A673 (cell line): ENCODE measurements at regions not wholly inside any gene's neighbourhood (a gene's known extent, or its start where the extent isn't known, plus 50 kb on each side); places are given as distances from the start of the nearest gene placed in this dataset.

Experiments used
- BruUV-seq: library from RNA; stranded (reverse); fragments of 400-500 nt; replicated peaks from 2 replicates; lab custom pipeline; 2021; lab: Mats Ljungman, UMichigan
- CTCF ChIA-PET: fragments of 300-600 bp; sonication (Branson Sonifier 250); formaldehyde crosslinking; loops from one replicate; lab custom pipeline; 2022; ENCODE audit warnings: antibody characterized with exemption; lab: Charles Lee
- POLR2A ChIA-PET: fragments of 300-600 bp; sonication (Branson Sonifier 250); formaldehyde crosslinking; loops from one replicate; lab custom pipeline; 2022; ENCODE audit warnings: antibody characterized with exemption; ENCODE audit not compliant: low non-redundant PET; lab: Charles Lee
- DNase-seq: peaks from one replicate; pipeline ENCODE4 v3.0.0-alpha.2; 2015; ENCODE audit warnings: low spot score
- H3K27ac ChIP-seq: fragments of 200-600 bp; sonication (generic); 2 replicates; pipeline ENCODE4 v1.5.1; 2016; ENCODE audit warnings: mixed run types, low read depth, mild to moderate bottlenecking, mixed read lengths, antibody characterized with exemption, low read length; ENCODE audit not compliant: poor library complexity, severe bottlenecking
- H3K27me3 ChIP-seq: fragments of 200-600 bp; sonication (generic); replicated peaks from 2 replicates; pipeline ENCODE4 v1.6.1; 2017; ENCODE audit warnings: mixed run types, low read depth, mild to moderate bottlenecking, mixed read lengths, antibody characterized with exemption, low read length; ENCODE audit not compliant: insufficient read depth, poor library complexity
- H3K36me3 ChIP-seq: fragments of 200-600 bp; sonication (generic); 2 replicates; pipeline ENCODE4 v1.6.1; 2016; ENCODE audit warnings: mixed run types, mild to moderate bottlenecking, mixed read lengths, antibody characterized with exemption, low read length; ENCODE audit not compliant: insufficient read depth, poor library complexity, severe bottlenecking
- H3K4me1 ChIP-seq: fragments of 200-600 bp; sonication (generic); 2 replicates; pipeline ENCODE4 v1.6.1; 2017; ENCODE audit warnings: mixed run types, mild to moderate bottlenecking, mixed read lengths, antibody characterized with exemption, low read length; ENCODE audit not compliant: insufficient read depth, poor library complexity, severe bottlenecking
- H3K4me3 ChIP-seq: fragments of 200-600 bp; sonication (generic); 2 replicates; pipeline ENCODE4 v1.5.1; 2016; ENCODE audit warnings: low read depth, mixed run types, mild to moderate bottlenecking, mixed read lengths, low read length; ENCODE audit not compliant: poor library complexity, severe bottlenecking
- H3K9me3 ChIP-seq: fragments of 200-600 bp; sonication (generic); 2 replicates; pipeline ENCODE4 v1.6.1; 2016; ENCODE audit warnings: mixed run types, low read depth, mild to moderate bottlenecking, mixed read lengths, antibody characterized with exemption, low read length; ENCODE audit not compliant: poor library complexity, severe bottlenecking
- EZH2 ChIP-seq: fragments of 200-600 bp; sonication (generic); IDR thresholded peaks from 2 replicates; pipeline ENCODE4 v1.6.1; 2017; ENCODE audit warnings: borderline replicate concordance, low read depth, mild to moderate bottlenecking, mixed read lengths, antibody characterized with exemption, low read length; ENCODE audit not compliant: poor library complexity, severe bottlenecking
- intact Hi-C: fragments of 100-400 bp; cut with micrococcal nuclease; formaldehyde crosslinking; loops from one replicate; pipeline ENCODE4 v1.10.0; 2022; ENCODE audit not compliant: unreplicated experiment
- TF ChIP-seq, protein P1 (sequence below): fragments of 300-800, 200-600 bp; sonication (generic); conservative IDR thresholded peaks from 2 replicates; pipeline ENCODE4 v1.5.1; 2017; ENCODE audit warnings: low read depth, mild to moderate bottlenecking, antibody characterized with exemption, low read length, moderate library complexity, mixed read lengths

DNA sequence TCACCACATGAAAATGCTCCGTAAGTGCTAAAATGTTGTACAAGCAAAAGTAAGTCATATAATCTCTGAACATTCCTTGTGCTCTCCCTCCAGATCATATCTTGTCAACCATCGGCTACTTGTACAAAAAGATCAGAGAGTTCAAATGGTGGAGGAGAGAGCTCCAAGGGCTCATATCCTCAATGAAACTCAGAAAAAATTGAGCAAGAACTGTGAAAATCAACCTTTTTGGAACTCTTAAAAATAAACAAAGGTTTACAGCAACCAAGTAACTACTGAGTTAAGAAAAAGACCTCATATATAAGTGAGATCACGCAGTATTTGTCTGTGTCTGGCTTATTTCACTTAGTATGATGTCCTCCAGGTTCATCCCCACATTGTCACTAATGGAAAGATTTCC, 63.2 kb downstream of the TEX13C start:
- no peak for DNase-seq
- H3K4me3 ChIP-seq = no peak overlapping the region
- TF ChIP-seq, protein P1, sequence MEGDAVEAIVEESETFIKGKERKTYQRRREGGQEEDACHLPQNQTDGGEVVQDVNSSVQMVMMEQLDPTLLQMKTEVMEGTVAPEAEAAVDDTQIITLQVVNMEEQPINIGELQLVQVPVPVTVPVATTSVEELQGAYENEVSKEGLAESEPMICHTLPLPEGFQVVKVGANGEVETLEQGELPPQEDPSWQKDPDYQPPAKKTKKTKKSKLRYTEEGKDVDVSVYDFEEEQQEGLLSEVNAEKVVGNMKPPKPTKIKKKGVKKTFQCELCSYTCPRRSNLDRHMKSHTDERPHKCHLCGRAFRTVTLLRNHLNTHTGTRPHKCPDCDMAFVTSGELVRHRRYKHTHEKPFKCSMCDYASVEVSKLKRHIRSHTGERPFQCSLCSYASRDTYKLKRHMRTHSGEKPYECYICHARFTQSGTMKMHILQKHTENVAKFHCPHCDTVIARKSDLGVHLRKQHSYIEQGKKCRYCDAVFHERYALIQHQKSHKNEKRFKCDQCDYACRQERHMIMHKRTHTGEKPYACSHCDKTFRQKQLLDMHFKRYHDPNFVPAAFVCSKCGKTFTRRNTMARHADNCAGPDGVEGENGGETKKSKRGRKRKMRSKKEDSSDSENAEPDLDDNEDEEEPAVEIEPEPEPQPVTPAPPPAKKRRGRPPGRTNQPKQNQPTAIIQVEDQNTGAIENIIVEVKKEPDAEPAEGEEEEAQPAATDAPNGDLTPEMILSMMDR = no peak
- TF ChIP-seq EZH2 = no peak
- H3K36me3 ChIP-seq = no peaks in the 10 kb centered on the region
- H3K9me3 ChIP-seq = no peaks in the 10 kb centered on the region
- intact Hi-C loops = no loop called here
- ChIA-PET POLR2A (no interaction called here), CTCF (no interaction called here)
- H3K27me3 ChIP-seq = no peaks in the 10 kb centered on the region
- BruUV-seq = no TSS peak
- H3K4me1 ChIP-seq = no peaks in the 10 kb centered on the region
- H3K27ac ChIP-seq = no peak overlapping the region

DNA sequence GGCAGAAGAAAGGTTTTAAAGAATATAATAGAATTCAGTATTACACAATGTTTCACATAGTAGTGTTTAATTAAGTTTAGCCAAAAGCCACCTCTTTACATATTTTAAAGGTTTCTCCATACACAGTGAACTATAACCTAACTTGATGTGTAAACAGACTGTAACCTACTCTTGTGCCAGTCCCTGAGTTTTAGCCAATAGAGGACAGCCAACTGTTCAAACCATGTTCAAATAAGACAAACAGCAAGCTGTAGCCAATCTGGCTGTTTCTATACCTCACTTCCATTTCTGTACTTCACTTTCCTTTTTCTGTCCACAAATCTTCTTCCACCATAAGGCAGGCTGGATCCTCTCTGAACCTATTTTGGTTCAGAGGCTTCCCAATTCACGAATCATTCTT, 65.2 kb downstream of the TEX13C start:
- Histone ChIP-seq H3K9me3 (no peaks in the 10 kb centered on the region), H3K4me1 (no peaks in the 10 kb centered on the region), H3K4me3 (no peak overlapping the region), H3K36me3 (no peaks in the 10 kb centered on the region), H3K27ac (no peak overlapping the region), H3K27me3 (no peaks in the 10 kb centered on the region)
- ChIA-PET CTCF (no interaction called here), POLR2A (no interaction called here)
- TF ChIP-seq EZH2 = no peak
- TF ChIP-seq, protein P1 = no peak
- intact Hi-C loops = no loop called here
- no TSS peak for BruUV-seq
- no peak for DNase-seq

DNA sequence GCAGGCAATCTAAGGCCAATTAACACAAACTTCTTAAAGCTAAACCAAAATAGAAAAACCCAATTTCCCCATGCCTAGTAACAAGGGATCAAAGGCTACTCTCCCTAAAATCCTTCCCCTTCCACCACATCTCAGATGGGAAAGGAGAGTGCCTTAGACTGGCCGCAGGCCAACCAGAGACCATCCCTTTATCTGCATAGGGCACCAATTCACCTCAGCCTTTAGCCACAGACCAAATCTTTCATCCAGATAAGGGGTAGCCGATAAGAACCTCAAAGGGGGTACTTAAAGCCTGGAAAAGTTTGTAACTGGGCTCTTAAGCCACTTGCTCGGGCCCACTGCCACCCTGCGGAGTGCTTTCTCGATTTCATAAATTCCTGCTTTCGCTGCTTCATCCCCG, 68.3 kb downstream of the TEX13C start:
- intact Hi-C loops = no loop called here
- ChIA-PET CTCF (no interaction called here), POLR2A (no interaction called here)
- Histone ChIP-seq H3K27me3 (no peaks in the 10 kb centered on the region), H3K9me3 (no peaks in the 10 kb centered on the region), H3K4me3 (no peak overlapping the region), H3K36me3 (no peaks in the 10 kb centered on the region), H3K4me1 (no peaks in the 10 kb centered on the region), H3K27ac (no peak overlapping the region)
- no peak for DNase-seq
- TF ChIP-seq, protein P1 = no peak
- no peak for TF ChIP-seq EZH2
- BruUV-seq = no TSS peak
